ENCODE measurements at regions not wholly inside any gene's neighbourhood (a gene's known extent, or its start where the extent isn't known, plus 50 kb on each side); places are given as distances from the start of the nearest gene placed in this dataset.
"Not testable (repeated sequence)": the region's sequence is repeated elsewhere in the genome, so short reads cannot be mapped to it uniquely, and the experiment has no call there.

DNA sequence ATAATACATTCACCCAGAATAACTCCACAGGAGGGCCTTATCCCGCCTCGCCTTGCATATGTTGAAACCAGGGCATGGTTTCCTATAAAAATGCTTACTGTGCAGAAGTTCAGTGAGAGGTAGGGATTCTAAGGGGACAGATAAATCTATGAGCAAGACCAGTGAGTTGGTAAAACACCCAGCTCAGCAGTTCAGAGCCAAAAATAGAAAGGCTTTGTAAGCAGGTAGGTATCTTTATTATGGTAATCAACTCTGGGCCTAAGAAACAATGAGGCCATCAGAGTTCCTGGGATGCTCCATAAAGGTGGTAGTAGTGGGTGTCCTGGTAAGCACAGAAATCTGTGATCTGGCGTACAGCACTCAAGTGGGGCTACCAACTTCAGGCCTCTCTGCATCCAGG lies 549.4 kb upstream of the CDH5 start:
- DNase-seq (ENCODE audit: low read depth in 2 of 2), result no peak

DNA sequence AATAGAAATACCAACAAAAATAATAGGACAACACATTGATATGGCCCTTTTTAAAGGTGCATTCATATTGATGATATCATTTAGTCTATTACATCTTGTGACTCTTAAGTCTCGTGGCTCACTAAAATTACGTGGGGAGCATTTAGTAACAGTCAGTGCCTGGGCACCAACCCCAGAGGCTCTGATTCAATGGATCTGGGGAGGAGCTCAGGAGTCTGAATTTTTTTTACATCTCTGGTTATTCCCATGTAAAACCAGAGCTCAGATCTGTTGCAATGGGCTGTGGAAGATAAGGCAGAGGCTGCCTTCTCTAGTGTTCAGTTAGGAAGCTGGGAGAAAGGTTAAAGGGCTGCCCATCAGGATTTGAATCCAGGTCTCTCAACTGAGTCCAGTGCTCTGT lies 549.9 kb upstream of the CDH5 start:
- no peak for DNase-seq (ENCODE audit: low read depth in 2 of 2)

- DNase-seq (ENCODE audit: low read depth in 2 of 2), result no peak
Measured at GRCh38 chr16:65815707-65816106, 550.8 kb upstream of the CDH5 start.

DNA sequence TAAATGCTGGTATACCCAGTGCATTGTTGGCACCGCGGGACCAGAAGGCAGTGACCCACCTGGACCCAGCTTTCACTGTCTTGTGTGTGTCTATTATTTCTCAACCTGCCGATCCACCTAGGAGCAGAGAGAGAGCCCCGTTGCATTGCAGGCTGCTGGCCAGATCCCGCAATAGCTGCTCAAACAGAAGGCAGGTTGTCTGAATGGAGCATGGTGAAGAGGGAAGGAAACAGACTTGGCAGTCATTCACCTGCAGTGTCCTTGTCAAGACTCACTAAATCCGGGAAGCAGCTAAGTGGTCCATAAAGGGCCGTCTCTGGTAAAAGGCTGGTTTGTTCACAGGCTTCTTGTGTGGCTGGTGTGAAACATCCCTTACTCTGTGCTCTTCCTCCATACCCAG lies 552.6 kb upstream of the CDH5 start:
- DNase-seq (ENCODE audit: low read depth in 2 of 2), result not testable (repeated sequence)

- no peak for DNase-seq (ENCODE audit: low read depth in 2 of 2)
Measured at GRCh38 chr16:65809627-65810026, 556.9 kb upstream of the CDH5 start.

DNA sequence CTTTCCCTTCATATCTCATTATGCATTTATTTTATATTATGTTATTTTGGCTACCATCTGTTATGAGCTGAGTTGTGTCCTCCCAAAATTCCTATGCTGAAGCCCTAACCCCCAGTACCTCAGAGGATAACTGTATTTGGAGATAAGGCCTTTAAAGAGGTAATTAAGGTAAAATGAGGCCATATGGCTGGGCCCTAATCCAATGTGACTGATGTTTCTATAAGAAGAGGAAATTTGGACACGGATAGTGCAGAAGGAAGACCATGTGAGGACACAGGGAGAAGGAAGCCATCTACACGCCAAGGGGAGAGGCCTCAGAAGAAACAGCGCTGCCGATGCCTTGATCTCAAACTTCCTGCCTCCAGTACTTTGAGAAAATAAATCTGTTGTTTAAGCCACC lies 557.7 kb upstream of the CDH5 start:
- DNase-seq (ENCODE audit: low read depth in 2 of 2), result no peak

GRCh38 chr16:65807858-65808257 lies 558.6 kb upstream of the CDH5 start:
- DNase-seq (ENCODE audit: low read depth in 2 of 2), result no peak

DNA sequence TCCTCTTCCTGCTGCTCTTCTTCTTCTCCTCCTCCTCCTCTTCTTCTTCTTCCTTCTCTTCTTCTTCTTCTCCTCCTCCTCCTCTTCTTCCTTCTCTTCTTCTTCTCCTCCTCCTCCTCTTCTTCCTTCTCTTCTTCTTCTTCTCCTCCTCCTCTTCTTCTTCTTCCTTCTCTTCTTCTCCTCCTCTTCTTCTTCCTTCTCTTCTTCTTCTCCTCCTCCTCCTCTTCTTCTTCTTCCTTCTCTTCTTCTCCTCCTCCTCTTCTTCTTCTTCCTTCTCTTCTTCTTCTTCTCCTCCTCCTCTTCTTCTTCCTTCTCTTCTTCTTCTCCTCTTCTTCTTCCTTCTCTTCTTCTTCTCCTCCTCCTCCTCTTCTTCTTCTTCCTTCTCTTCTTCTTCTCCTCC lies 560.8 kb upstream of the CDH5 start:
- not testable (repeated sequence) for DNase-seq (ENCODE audit: low read depth in 2 of 2)

DNA sequence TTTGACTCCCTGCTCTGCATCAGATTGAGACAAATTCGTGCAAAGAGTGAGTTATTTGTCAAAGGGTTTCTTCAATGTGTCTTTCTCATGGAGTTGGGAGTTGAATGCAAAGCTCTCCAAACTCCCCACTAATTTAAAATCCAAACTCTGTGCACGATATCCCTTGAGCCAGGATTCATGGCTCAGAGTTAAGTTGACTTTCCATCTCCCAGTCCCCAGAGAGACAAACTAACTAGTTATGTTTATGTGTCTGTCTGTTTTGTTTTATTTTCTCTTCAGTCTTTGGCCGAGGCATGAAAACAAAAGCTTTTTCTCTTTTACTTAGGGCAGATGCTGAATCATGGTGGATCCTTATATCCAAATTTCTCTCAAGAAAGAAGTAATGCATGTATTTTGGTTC lies 570.0 kb upstream of the CDH5 start:
- DNase-seq (ENCODE audit: low read depth in 2 of 2), result no peak

DNA sequence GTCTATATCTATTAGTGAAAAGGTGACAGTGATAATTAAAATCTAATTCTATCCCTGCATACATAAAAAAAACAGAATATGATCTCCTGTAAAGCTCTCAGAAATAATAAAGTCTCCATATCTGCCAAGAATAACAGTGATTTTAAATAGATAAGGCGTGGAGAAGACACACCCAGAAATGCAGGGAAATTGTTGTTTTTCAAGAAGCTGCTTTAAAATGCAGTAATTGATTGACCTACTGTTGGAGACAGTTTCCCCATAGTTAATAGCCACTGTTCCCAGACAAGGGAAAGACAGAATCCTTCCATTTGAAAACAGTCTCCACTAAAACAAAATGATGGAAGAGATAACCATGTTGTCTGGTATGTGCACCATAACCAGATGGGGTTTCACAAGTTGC lies 571.5 kb upstream of the CDH5 start:
- no peak for DNase-seq (ENCODE audit: low read depth in 2 of 2)

GRCh38 chr16:65793781-65794180 lies 572.7 kb upstream of the CDH5 start:
- no peak for DNase-seq (ENCODE audit: low read depth in 2 of 2)

GRCh38 chr16:65790768-65791167 lies 575.7 kb upstream of the CDH5 start:
- DNase-seq (ENCODE audit: low read depth in 2 of 2), result no peak

DNA sequence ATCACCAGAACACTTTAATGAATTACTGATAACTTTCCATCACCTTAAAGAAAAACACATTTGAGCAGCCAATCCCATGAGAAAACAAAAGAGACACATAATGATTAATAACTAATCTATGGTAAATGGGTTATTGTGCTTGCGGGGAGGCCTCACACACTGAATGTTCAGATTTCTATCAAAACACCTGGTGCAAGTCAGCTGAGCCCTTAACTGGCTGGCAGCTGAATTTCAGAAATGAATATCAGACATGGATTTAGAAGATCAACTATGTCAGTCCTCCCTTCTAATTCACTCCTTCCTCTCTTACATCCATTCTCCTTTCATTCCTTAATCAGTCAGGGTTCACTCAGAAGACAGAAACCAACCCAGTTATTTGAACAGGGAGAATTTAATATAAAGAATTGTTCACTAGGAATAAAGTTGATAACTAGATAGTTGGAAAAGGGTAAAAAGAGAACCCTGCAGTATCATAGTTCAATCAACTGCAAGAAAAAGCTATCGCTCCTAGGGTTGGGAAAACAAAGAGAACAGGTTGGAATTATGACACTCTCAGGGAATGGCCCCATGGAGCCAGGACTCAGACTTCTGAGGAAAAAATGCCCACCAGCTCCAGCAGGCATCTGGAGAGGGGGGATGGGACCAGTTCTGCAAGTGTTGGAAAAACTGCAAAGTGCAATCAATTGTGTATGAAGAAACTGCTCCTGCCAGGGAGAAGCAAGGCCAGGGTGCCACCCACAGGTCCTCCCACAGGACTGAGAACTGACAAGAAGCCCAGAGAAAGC lies 577.1 kb upstream of the CDH5 start:
- DNase-seq (ENCODE audit: low read depth in 2 of 2), result no peak

DNA sequence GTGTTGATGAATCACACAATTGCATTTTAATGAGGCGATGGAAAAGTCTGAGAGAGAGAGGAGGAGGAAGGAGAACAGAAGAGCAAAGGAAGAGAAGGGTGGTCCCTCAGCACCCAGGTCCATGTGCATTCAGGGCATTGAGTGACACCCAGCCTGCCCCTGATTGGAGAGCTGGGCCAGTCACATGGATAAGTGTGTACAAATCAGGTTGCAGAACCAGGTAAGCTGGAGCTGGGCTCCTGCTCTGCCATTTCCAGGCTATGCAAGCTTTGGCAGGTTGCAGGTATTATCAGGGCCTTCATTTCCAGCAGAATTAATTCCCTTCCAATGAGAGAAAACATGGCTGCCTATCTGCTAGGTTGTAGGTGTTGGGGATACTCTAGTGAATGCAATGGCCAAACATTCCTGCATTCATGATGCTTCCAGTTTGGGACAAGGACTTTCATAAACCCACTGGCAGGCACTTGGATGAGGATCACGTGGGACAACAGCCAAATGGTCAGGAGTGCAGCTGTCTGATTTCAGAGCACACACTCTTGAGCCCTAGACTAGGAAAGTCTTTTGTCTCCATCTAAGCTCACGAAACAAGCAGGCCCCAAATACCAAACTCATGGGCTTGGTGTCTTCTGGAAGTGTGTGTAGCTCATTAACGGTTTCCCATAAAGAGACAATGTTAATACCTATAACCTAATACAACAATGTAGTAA lies 577.9 kb upstream of the CDH5 start:
- DNase-seq (ENCODE audit: low read depth in 2 of 2), result no peak

DNA sequence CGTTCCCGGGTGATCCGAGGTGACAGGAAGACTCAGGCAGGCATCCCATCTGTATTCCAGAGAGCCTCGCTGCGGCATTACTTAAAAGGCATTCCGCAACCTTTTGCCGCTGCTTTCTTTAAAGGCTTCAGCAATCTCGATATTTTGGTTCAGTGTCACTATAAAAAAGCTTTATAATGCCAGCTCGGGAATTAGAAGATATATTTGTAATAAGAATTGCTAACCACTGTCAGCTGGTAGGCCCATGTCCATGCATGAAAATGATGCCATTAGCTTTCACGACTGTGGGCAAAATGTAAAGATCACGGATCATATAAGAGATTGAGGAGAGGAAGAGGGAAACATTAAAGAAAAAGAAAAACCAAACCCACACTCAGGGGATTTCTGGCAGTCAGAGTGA lies 578.6 kb upstream of the CDH5 start:
- no peak for DNase-seq (ENCODE audit: low read depth in 2 of 2)

DNA sequence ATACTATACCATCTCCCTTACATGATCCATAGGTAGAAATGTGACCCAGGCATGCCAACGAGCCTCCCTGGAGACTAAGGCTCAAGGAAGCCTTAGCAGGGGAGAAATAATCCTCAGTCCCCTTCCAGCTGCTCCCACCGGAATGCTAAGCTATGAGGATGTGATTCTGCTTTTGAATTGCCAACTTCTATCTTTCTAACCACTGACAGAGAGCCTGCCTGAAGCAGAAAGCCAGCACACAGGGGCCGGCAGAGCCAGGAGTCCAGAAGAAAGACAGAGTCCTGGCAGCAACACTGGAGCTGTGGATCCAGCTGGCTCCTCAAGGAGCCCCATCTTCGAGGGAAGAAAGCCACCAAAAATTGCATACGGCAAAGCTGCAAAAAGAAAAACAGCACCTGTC lies 579.6 kb upstream of the CDH5 start:
- DNase-seq (ENCODE audit: low read depth in 2 of 2), result no peak

GRCh38 chr16:65783709-65784474 lies 582.6 kb upstream of the CDH5 start:
- no peak for DNase-seq (ENCODE audit: low read depth in 2 of 2)

DNA sequence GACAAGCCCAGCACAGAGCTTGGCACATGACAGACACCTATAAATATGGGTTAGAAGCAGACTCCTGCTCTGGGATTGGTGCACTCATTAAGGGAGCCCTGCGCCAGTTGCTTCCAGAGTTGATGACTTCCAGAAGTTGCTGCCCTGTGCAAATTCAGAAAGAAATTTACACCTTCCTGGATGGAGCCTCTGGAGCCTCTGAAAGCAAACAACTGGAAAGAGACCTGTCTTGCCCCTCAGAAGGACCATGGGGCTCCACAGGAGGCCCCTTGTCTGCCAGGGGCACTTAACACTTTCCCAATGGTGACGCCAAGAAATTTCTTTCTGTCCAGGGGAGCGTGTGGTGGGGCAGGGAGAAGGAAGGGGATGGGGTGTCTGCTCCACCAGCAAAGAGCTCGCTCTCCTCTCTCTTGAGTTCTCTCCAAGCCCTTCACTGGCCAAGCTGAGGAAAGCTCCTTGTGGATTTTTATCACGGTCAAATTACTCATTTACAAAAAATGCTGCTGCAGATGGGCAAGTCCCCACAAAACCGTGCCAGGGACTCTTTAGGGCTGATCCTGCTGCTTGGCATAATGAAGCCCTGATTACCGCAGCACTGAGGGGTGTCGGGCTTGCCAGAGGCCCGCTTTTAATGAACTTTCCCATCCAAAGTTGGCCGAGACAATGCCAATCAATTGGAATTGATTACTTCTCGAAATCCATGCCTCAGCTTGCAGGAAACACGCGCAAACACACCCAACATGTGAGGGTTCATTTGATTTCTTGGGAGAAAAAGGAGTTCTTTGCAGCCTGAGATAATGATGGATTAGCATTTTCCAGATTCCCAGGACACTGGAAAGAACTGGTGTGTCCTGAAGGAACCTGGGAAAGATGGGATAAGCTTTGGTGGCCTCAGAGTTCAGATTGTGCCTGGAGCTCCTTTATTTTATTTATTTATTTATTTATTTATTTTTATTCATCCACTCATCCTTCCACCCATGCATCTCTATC lies 583.6 kb upstream of the CDH5 start:
- no peak for DNase-seq (ENCODE audit: low read depth in 2 of 2)

DNA sequence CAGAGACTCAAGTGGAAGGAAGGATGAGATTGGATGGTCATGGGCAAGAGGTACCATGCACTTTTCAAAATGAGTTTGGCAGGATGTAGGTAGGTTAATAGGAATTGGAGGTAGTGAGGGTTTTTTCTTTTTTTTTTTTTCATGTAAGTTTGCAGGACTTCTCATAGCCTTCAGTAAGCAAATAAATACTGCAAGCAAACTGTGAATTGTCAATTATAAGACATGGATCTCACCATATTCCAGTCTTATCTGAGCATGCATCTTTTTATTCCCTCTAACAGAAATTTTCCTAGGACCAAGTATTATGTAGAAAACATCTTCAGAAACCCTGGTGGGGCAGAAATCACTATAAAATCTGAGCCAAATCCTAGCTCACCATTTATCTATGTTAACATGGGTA lies 584.6 kb upstream of the CDH5 start:
- no peak for DNase-seq (ENCODE audit: low read depth in 2 of 2)

GRCh38 chr16:65781363-65781762 lies 585.1 kb upstream of the CDH5 start:
- DNase-seq (ENCODE audit: low read depth in 2 of 2), result no peak

- DNase-seq (ENCODE audit: low read depth in 2 of 2), result no peak
Measured at GRCh38 chr16:65779201-65779600, 587.3 kb upstream of the CDH5 start.

Measured in lung microvascular endothelial cell (primary cell).